Activated CD4-positive, alpha-beta T cell treated with anti-CD3 and anti-CD28 coated beads, Interleukin-2, amount 10 ng/mL, durations not matched to agents 7 days and 5 days (primary cell): ENCODE measurements at regions not wholly inside any gene's neighbourhood (a gene's known extent, or its start where the extent isn't known, plus 50 kb on each side); places are given as distances from the start of the nearest gene placed in this dataset.
"Not testable (repeated sequence)": the region's sequence is repeated elsewhere in the genome, so short reads cannot be mapped to it uniquely, and the experiment has no call there.

Experiments used
- CTCF ChIA-PET: fragments of 350-600 bp; sonication (Branson Sonifier 250); formaldehyde crosslinking; loops from one replicate; lab custom pipeline; 2021; ENCODE audit warnings: antibody characterized with exemption; lab: Charles Lee
- POLR2A ChIA-PET: fragments of 350-600 bp; sonication (Branson Sonifier 250); formaldehyde crosslinking; loops from one replicate; lab custom pipeline; 2021; ENCODE audit warnings: antibody characterized with exemption; lab: Charles Lee
- DNase-seq: peaks from one replicate; pipeline ENCODE4 v3.0.0-alpha.2; 2020
- H3K27ac Mint-ChIP-seq: one replicate; pipeline ENCODE4 v1.8.0; 2021; ENCODE audit warnings: mild to moderate bottlenecking, moderate library complexity, mixed read lengths
- H3K27me3 Mint-ChIP-seq: one replicate; pipeline ENCODE4 v1.8.0; 2021; ENCODE audit warnings: mixed read lengths
- H3K36me3 Mint-ChIP-seq: one replicate; pipeline ENCODE4 v1.8.0; 2021; ENCODE audit warnings: low read depth, mixed read lengths
- H3K4me1 Mint-ChIP-seq: one replicate; pipeline ENCODE4 v1.8.0; 2021; ENCODE audit warnings: mixed read lengths
- H3K4me3 Mint-ChIP-seq: one replicate; pipeline ENCODE4 v1.8.0; 2021; ENCODE audit warnings: mild to moderate bottlenecking, moderate library complexity, mixed read lengths
- H3K9me3 Mint-ChIP-seq: one replicate; pipeline ENCODE4 v1.8.0; 2021; ENCODE audit warnings: mixed read lengths

DNA sequence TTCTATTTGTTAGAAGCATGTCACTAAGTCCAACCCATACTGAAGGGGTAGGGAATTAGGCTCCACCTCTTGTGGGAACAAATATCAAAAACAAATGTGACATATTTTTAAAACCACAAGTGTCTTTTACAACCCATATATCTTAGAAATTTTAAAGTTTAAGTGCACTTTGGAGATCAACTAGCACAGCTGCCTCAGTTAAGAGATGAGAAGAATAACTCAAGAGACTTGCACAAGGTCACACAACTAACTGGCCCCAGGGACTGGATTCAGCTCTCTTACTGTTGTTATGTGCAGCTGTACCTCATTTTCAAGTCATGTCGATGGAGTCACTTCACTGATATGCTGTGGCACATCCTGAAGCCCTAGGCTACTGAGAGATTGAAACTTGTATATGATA lies 102.9 kb upstream of the BMP2 start:
- ChIA-PET POLR2A (no interaction called here), CTCF (interaction anchor here (0.6 kb wide), 1 partner anchor 139 kb away, joined by 5 read pairs; no protein-coding TSS in a partner anchor)
- Mint-ChIP-seq H3K4me3 (no peak overlapping the region), H3K9me3 (peaks cover 2% of the 10 kb centered on the region), H3K36me3 (no peaks in the 10 kb centered on the region), H3K27ac (no peak overlapping the region), H3K27me3 (no peaks in the 10 kb centered on the region), H3K4me1 (no peaks in the 10 kb centered on the region)
- DNase-seq = no peak

DNA sequence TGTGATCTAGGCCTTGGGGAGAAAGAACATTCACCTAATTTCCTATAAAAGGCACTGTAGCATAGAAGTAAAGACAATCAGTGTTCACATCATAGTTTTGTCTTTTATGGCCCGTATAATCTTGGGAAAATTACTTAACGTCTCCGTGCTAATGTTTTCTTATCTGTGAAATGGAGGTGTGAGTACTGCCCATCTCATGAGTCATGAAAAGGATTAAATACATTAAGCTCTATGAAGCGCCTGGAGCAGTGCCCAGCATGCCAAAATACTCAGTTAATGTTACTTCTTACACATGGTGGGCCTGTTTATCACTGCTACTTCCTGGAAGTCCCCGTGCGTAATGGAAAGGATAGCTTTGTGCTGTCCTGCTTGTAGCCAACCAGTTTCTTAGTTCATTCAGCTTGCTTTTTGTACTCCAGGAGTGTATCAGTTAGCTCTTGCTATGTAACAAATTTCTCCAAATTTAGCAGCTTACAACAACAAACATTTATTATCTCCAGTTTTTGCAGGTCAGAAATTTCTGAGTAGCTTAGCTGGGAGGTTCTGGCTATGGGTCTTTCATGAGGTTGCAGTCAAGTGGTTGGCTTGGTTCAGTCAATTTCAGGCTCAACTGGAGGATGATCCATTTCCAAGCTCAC lies 103.6 kb upstream of the BMP2 start:
- no peaks in the 10 kb centered on the region for H3K36me3 Mint-ChIP-seq
- CTCF ChIA-PET = no interaction called here
- no peaks in the 10 kb centered on the region for H3K27me3 Mint-ChIP-seq
- POLR2A ChIA-PET = no interaction called here
- H3K4me3 Mint-ChIP-seq = no peak overlapping the region
- H3K4me1 Mint-ChIP-seq = no peaks in the 10 kb centered on the region
- H3K27ac Mint-ChIP-seq = no peak overlapping the region
- peaks cover 2% of the 10 kb centered on the region for H3K9me3 Mint-ChIP-seq
- no peak for DNase-seq

DNA sequence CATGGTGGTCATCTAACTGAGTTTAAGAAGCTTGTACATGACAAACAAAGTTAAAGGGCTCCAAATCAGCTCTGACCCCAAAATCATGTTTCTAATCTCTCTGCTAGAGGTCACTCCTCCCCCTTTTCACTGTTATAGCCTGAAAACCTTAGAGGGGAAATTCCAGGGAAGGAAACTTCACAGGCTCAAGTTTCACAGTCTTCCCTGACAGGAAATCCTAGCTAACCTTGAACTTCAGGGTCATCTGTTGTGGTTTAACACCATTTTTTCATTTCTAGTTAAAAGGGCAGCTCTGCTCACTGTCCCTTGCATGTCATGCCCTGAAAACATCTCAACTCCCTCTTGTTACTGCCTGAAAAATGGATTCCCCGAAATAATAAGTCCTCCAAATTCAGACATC lies 104.4 kb upstream of the BMP2 start:
- Mint-ChIP-seq H3K9me3 (peaks cover 2% of the 10 kb centered on the region), H3K27me3 (no peaks in the 10 kb centered on the region), H3K27ac (no peak overlapping the region), H3K36me3 (no peaks in the 10 kb centered on the region), H3K4me1 (no peaks in the 10 kb centered on the region), H3K4me3 (no peak overlapping the region)
- ChIA-PET POLR2A (no interaction called here), CTCF (no interaction called here)
- no peak for DNase-seq

DNA sequence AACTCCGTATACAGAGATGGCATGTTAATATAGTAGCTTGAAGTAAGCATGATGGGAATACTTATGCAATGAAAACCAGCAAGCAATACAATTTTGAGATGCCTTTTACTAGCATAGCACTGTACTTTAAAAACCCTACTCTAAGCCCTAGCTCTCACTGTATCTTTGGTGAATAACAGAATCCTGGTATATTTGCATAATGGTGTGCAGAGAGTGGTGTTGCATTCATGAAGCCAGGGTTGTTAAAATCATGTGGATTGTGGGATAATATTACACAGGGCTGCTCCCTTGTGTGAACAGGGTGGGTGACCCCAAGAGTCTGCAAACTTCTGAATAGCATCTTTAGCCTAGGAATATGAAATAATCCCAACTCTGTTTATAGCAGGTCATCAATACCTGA lies 105.2 kb upstream of the BMP2 start:
- Mint-ChIP-seq H3K27ac (no peak overlapping the region), H3K9me3 (peaks cover 2% of the 10 kb centered on the region), H3K27me3 (no peaks in the 10 kb centered on the region), H3K4me3 (no peak overlapping the region), H3K4me1 (no peaks in the 10 kb centered on the region), H3K36me3 (no peaks in the 10 kb centered on the region)
- CTCF ChIA-PET = no interaction called here
- POLR2A ChIA-PET = no interaction called here
- no peak for DNase-seq

DNA sequence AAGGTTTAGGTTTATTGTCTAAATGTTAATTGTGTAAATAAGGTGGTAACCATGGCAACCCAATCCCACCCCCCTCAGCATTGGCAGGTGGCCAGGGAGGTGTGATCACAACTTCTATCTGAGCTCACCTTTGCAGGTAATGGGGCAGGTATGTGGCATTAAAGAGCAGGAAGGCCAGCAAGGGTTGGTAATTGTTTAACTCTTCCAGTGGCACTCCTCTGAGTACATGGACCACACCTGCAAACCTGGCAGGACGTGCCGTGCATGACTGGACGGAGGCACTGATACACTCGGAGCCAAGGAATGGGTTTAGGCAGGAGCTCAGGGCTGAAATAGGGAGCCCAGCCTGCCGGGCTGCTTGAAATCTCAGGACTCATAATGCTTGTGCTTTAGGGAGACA lies 107.0 kb upstream of the BMP2 start:
- ChIA-PET POLR2A (no interaction called here), CTCF (no interaction called here)
- H3K27me3 Mint-ChIP-seq = no peaks in the 10 kb centered on the region
- H3K9me3 Mint-ChIP-seq = peaks cover 2% of the 10 kb centered on the region
- H3K27ac Mint-ChIP-seq = no peak overlapping the region
- H3K4me3 Mint-ChIP-seq = no peak overlapping the region
- H3K36me3 Mint-ChIP-seq = no peaks in the 10 kb centered on the region
- no peak for DNase-seq
- no peaks in the 10 kb centered on the region for H3K4me1 Mint-ChIP-seq

DNA sequence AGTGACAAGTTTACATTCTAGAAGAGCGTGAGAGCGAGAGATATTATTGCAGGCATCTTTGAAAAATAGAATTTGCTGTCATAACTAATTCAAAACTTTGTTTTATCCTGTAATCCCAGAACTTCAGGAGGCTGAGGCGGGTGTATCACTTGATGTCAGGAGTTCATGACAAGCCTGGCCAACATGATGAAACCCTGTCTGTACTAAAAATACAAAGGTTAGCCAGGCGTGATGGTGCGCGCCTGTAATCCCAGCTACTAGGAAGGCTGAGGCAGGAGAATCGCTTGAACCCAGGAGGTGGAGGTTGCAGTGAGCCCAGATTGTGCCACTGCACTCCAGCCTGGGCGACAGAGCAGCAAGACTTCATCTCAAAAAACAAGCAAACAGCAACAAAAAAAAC lies 108.6 kb upstream of the BMP2 start:
- H3K4me1 Mint-ChIP-seq, H3K27me3 Mint-ChIP-seq, DNase-seq, H3K27ac Mint-ChIP-seq, POLR2A ChIA-PET, H3K4me3 Mint-ChIP-seq, CTCF ChIA-PET, H3K9me3 Mint-ChIP-seq, H3K36me3 Mint-ChIP-seq: not testable (repeated sequence)

DNA sequence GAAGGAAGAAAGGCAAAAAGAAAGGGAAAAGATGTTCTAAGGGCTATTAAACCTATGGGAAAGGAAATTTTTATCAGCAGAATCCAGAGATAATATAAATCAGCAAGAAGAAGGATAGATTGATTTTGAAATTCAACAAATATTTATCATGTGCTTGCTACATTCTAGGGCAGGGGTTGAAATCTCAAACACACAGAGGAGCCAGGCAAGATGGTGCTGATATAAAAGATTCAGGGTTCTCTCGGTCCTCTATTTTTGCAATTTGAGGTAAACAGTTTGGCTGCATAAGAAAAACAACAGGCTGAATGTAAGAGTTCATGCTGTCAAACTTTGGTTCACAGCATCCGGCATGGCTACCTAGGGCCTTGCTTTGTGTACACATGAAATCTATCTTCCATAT lies 109.6 kb upstream of the BMP2 start:
- no peak overlapping the region for H3K27ac Mint-ChIP-seq
- no peak for DNase-seq
- no peaks in the 10 kb centered on the region for H3K4me1 Mint-ChIP-seq
- no peak overlapping the region for H3K4me3 Mint-ChIP-seq
- CTCF ChIA-PET = no interaction called here
- POLR2A ChIA-PET = no interaction called here
- H3K9me3 Mint-ChIP-seq = no peaks in the 10 kb centered on the region
- no peaks in the 10 kb centered on the region for H3K27me3 Mint-ChIP-seq
- no peaks in the 10 kb centered on the region for H3K36me3 Mint-ChIP-seq

DNA sequence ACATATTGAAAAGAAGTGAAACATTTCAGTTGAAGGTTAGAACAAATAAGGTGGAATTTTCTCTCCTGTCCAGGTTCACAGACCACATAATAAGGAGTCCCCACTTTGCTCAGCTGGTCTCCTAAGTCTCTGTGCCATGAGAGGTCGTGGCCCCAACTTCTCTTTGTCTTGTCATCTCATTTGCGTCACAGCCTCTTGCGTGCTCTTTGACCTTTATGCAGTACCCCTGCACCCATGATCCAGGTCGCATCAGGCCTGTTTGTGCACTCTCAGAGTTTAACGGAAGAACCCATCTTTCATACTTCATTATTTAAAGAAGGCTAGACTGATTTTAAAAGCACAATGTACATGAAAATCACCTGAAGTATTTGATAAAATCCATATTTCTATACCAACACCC lies 110.4 kb upstream of the BMP2 start:
- H3K4me1 Mint-ChIP-seq = no peaks in the 10 kb centered on the region
- DNase-seq = no peak
- no peaks in the 10 kb centered on the region for H3K36me3 Mint-ChIP-seq
- POLR2A ChIA-PET = no interaction called here
- no peak overlapping the region for H3K4me3 Mint-ChIP-seq
- CTCF ChIA-PET = interaction anchor here (0.6 kb wide), 1 partner anchor 15 kb away, joined by 3 read pairs; no protein-coding TSS in a partner anchor
- H3K9me3 Mint-ChIP-seq = no peaks in the 10 kb centered on the region
- no peak overlapping the region for H3K27ac Mint-ChIP-seq
- no peaks in the 10 kb centered on the region for H3K27me3 Mint-ChIP-seq

DNA sequence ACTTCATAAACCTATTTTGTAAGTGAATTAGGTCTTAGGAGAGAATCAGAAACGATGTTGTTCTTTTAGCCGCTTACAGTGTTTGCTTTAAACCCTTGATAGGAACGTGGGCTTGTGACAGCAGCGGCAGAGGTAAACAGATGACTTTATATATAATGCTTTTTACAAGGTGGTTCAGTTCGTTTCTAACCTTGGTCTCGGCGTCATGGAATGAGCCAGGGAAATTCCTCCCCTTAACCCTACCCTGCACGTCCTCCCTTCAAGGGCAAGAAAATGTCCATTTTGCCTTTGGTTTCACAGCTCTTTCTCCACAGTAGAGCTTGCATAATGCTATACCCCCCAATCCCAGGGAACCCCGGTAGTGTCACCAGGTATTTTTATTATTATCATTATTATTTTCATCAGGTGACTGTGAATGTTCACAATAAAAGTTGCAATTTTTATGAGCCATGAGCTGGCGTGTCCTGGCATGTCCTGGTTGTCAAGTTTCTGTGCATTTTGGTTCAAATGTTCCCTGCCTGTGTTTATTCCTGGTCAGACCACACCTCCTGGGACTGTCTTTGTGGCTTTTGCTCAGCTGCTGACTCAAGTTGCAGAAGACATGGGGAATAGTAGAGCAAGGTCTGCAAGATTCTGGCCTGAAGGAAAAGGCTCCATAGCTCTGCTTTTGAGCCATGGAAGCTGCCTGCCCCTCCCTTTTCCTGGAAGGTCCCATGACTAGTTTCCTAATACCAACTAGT lies 112.8 kb upstream of the BMP2 start:
- Mint-ChIP-seq H3K4me1 (no peaks in the 10 kb centered on the region), H3K27me3 (no peaks in the 10 kb centered on the region)
- CTCF ChIA-PET = no interaction called here

DNA sequence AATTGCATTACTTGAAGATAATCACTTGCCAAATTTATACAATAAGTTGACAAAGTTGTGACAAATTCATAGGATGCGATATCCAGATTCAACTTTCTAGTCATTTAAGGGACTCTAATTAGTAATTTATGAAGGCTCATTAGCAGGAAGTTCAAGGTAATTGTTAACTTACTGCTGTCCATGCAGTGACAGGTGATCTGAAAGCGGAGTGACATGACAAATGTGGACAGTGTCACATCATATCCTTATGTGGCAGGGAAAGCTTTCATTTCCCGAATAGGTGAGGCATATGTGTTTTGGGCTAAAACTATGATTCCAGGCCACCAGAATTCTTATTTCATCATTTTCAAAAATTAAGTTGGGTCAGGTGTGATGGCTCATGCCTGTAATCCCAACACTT lies 115.9 kb upstream of the BMP2 start:
- peaks cover 2% of the 10 kb centered on the region for H3K9me3 Mint-ChIP-seq
- H3K4me1 Mint-ChIP-seq = no peaks in the 10 kb centered on the region
- H3K27me3 Mint-ChIP-seq = no peaks in the 10 kb centered on the region
- H3K36me3 Mint-ChIP-seq = no peaks in the 10 kb centered on the region
- no peak overlapping the region for H3K27ac Mint-ChIP-seq
- DNase-seq = no peak
- ChIA-PET CTCF (interaction anchor here (0.6 kb wide), 1 partner anchor 106 kb away, joined by 3 read pairs; no protein-coding TSS in a partner anchor), POLR2A (no interaction called here)
- H3K4me3 Mint-ChIP-seq = no peak overlapping the region

More for the DNA sequence above, 112.8 kb upstream of the BMP2 start:
- H3K36me3 Mint-ChIP-seq = no peaks in the 10 kb centered on the region
- POLR2A ChIA-PET = no interaction called here
- H3K4me3 Mint-ChIP-seq = no peak overlapping the region
- no peak for DNase-seq
- peaks cover 2% of the 10 kb centered on the region for H3K9me3 Mint-ChIP-seq
- H3K27ac Mint-ChIP-seq = no peak overlapping the region

DNA sequence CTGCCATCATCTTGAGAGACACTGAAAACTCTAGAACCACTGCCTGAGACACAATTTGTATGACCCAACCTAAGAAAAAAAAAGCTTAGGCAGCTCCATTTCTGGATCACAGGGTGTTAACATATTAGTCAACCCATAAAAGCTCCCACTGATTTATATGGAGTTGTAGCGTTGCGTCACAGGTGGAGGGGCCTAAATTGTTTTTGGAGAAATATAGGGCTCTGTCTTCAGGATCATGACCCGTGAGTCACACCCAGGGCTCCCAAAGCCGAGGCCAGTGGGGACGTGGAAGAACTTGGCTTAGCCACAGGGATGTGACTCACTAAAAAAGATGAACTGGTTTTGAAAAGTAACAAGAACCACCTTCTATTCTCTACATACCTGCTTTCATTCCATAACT lies 116.5 kb upstream of the BMP2 start:
- Mint-ChIP-seq H3K27ac (no peak overlapping the region), H3K4me1 (no peaks in the 10 kb centered on the region), H3K36me3 (no peaks in the 10 kb centered on the region), H3K4me3 (no peak overlapping the region), H3K27me3 (no peaks in the 10 kb centered on the region), H3K9me3 (peaks cover 2% of the 10 kb centered on the region)
- no peak for DNase-seq
- ChIA-PET POLR2A (no interaction called here), CTCF (interaction anchor here (0.6 kb wide), 1 partner anchor 106 kb away, joined by 3 read pairs; no protein-coding TSS in a partner anchor)

DNA sequence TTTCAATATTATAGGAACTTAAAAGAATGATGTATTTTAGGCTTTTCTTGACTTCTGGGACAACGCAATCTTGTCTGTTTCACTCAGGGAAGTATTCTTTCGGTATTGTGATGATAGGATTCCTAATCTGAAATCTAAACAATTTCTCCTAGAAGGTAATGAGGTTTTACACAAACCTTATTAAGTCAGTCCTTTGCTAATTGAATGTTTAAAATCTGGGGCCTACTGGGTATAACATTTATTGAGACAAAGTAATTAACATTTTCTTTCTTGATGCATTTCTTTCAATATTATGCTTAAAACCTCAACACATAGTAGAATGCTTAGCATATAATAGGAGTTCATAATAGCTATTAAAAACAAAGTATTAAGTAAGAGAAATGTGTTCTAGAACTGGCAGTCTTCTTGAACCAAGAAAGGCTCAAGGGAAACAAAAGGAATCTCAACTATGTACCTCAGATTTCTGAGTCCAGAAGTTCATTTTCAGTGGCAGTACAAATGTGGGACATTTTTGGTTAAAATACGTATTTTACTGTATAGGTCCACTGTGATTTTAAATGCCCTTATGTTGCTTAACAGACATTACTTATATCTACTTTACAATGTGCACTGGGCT lies 121.4 kb upstream of the BMP2 start:
- no peaks in the 10 kb centered on the region for H3K27me3 Mint-ChIP-seq
- no peak overlapping the region for H3K27ac Mint-ChIP-seq
- no peak for DNase-seq
- POLR2A ChIA-PET = no interaction called here
- no peaks in the 10 kb centered on the region for H3K4me1 Mint-ChIP-seq
- H3K36me3 Mint-ChIP-seq = no peaks in the 10 kb centered on the region
- H3K4me3 Mint-ChIP-seq = no peak overlapping the region
- CTCF ChIA-PET = no interaction called here
- no peaks in the 10 kb centered on the region for H3K9me3 Mint-ChIP-seq

DNA sequence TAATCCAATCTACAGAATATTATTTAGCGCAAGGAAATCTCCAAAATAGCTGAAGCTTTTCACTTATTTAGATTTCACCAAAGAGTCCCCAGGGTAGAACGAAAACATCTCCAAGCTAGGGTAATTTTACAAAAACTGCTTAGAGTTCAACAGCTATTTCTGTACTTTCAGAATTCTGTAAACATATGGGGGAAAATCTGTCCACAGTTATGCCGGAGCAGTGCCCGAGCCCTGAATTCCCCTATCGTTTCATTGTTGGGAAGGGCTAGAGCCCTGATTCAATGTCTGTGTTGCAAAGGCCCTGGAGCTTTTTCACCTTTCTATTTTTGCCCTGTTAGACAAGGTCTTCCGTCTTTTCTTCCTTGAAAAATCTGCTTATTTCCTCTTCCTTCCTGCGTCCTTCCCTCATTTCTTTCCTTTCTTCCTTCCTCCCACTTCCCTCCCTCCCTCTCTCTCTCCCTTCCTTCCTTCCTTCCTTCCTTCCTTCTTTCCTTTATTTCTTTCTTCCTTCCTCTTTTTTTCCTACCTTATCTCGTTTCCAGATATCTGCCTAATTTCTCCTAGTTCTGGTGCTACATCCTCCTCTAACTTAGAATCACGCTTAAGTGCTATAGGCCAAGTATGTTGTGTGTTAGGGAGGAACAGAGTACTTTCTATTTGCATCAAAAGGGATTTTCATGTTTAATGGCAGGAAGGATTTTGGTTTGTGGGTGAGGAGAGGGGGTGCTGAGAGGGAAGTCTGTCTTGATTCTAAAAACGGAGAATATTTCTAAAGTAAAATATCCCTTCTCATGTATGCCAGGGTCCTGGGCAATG lies 122.5 kb upstream of the BMP2 start:
- no peaks in the 10 kb centered on the region for H3K27me3 Mint-ChIP-seq
- ChIA-PET POLR2A (no interaction called here), CTCF (no interaction called here)
- no peaks in the 10 kb centered on the region for H3K9me3 Mint-ChIP-seq
- H3K4me1 Mint-ChIP-seq = no peaks in the 10 kb centered on the region
- DNase-seq = no peak
- H3K4me3 Mint-ChIP-seq = no peak overlapping the region
- H3K36me3 Mint-ChIP-seq = no peaks in the 10 kb centered on the region
- H3K27ac Mint-ChIP-seq = no peak overlapping the region
